ENCODE measurements at regions not wholly inside any gene's neighbourhood (a gene's known extent, or its start where the extent isn't known, plus 50 kb on each side); places are given as distances from the start of the nearest gene placed in this dataset.

DNA sequence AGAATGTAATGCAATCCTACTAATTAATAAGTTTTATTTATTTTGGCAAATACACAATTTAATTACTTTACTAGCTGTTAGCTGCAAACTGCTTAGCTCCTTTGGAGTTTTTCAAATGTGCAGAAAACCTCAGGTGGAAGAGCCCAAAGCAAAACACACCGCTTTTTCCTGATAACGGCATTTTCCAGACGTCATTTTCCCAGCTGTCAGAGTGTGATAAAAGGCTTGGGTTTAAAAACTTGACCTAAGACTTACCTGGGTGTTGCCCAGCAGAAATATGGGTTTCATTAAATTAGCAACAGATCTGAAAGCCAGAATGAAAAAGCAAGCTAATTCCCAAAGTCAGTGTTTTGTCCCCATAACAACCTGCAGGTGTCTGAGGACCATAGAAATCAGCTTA, 204.0 kb upstream of the HMCN1 start:
- no peak overlapping the region for H3K4me2 ChIP-seq (ENCODE audit: insufficient read depth, low read length)
- H3K27me3 ChIP-seq (ENCODE audit: control insufficient read depth in 2 of 2, insufficient read depth in 2 of 2, low read length in 2 of 2) = no peaks in the 10 kb centered on the region
- H4K20me1 ChIP-seq (replicated peaks; ENCODE audit: control insufficient read depth, extremely low read depth, insufficient read depth, low read length) = no peaks in the 10 kb centered on the region
- H3K9me1 ChIP-seq (replicated peaks; ENCODE audit: control insufficient read depth, extremely low read depth, insufficient read depth, low read length) = no peaks in the 10 kb centered on the region
- no TSS peak for BruUV-seq (replicated peaks)
- CTCF ChIA-PET = interaction anchor here (1.3 to 2.1 kb wide), 3 partner anchors 14 to 66 kb away, joined by 3 to 5 read pairs (median 5); no protein-coding TSS in a partner anchor
- DNase-seq (ENCODE audit: low read depth, low spot score) = no peak
- no peak for TF ChIP-seq POLR2A (IDR thresholded peaks at IDR 0.05; ENCODE audit: low read depth, low read length)
- no peak for TF ChIP-seq MYC (IDR thresholded peaks at IDR 0.05; ENCODE audit: low read depth, low read length)
- TF ChIP-seq, protein P1, sequence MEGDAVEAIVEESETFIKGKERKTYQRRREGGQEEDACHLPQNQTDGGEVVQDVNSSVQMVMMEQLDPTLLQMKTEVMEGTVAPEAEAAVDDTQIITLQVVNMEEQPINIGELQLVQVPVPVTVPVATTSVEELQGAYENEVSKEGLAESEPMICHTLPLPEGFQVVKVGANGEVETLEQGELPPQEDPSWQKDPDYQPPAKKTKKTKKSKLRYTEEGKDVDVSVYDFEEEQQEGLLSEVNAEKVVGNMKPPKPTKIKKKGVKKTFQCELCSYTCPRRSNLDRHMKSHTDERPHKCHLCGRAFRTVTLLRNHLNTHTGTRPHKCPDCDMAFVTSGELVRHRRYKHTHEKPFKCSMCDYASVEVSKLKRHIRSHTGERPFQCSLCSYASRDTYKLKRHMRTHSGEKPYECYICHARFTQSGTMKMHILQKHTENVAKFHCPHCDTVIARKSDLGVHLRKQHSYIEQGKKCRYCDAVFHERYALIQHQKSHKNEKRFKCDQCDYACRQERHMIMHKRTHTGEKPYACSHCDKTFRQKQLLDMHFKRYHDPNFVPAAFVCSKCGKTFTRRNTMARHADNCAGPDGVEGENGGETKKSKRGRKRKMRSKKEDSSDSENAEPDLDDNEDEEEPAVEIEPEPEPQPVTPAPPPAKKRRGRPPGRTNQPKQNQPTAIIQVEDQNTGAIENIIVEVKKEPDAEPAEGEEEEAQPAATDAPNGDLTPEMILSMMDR (IDR thresholded peaks at IDR 0.05; ENCODE audit: extremely low read depth in 1 of 2, insufficient read depth in 1 of 2, low read depth in 1 of 2, low read length in 2 of 2) = no peak
- no peak for TF ChIP-seq FOS (IDR thresholded peaks at IDR 0.05; ENCODE audit: borderline replicate concordance, insufficient read depth, low read length)
- no peak for TF ChIP-seq JUN (IDR thresholded peaks at IDR 0.05; ENCODE audit: borderline replicate concordance, insufficient read depth, insufficient read length, low read depth)
- no peak for TF ChIP-seq GATA2 (IDR thresholded peaks at IDR 0.05; ENCODE audit: insufficient read depth, insufficient read length, low read depth, low read length)
- TF ChIP-seq POLR2AphosphoS5 (IDR thresholded peaks at IDR 0.05; ENCODE audit: insufficient read depth, low read depth, low read length) = no peak
- no peak for TF ChIP-seq EZH2 (IDR thresholded peaks at IDR 0.05; ENCODE audit: borderline replicate concordance, low read depth, low read length, severe bottlenecking)
- TF ChIP-seq, protein P2, sequence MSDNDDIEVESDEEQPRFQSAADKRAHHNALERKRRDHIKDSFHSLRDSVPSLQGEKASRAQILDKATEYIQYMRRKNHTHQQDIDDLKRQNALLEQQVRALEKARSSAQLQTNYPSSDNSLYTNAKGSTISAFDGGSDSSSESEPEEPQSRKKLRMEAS (IDR thresholded peaks at IDR 0.05; ENCODE audit: insufficient read depth, insufficient read length) = no peak
- H3K9ac ChIP-seq (replicated peaks; ENCODE audit: extremely low read depth, insufficient read depth, low read length) = no peak overlapping the region
- no peaks in the 10 kb centered on the region for H3K79me2 ChIP-seq (ENCODE audit: control insufficient read depth, insufficient read depth, low read length)
- no peak for FAIRE-seq
- no peak overlapping the region for H3K27ac ChIP-seq (ENCODE audit: insufficient read depth, low read depth, low read length)
- no peak overlapping the region for H2AFZ ChIP-seq (ENCODE audit: low read depth, low read length)
- peaks cover 3% of the 10 kb centered on the region for H3K4me1 ChIP-seq (ENCODE audit: control insufficient read depth, extremely low read depth, insufficient read depth, low read length)
- intact Hi-C loops (cut with micrococcal nuclease) = no loop called here
- dilution Hi-C loops (cut with MboI; ENCODE audit: extremely low pct_ligation_motif_present, low sequenced_read_pairs) = no loop called here
- POLR2A ChIA-PET = no interaction called here
- no peak overlapping the region for H3K4me3 ChIP-seq (replicated peaks in 1 of 3; ENCODE audit: insufficient read depth in 1 of 3, low read depth in 1 of 3, low read length in 3 of 3)
- H3K9me3 ChIP-seq (replicated peaks; ENCODE audit: control insufficient read depth, insufficient read depth, low read length) = no peaks in the 10 kb centered on the region
- no peaks in the 10 kb centered on the region for H3K36me3 ChIP-seq (ENCODE audit: control insufficient read depth in 2 of 2, extremely low read depth in 1 of 2, insufficient read depth in 2 of 2, low read length in 2 of 2)

Data from endothelial cell of umbilical vein (primary cell).